DND-41 (cell line): ENCODE measurements at regions not wholly inside any gene's neighbourhood (a gene's known extent, or its start where the extent isn't known, plus 50 kb on each side); places are given as distances from the start of the nearest gene placed in this dataset.

Experiments
- CTCF ChIP-seq: IDR thresholded peaks from 2 replicates; pipeline ENCODE4 v1.5.1; 2012; ENCODE audit warnings: borderline replicate concordance, low read length, moderate library complexity, mild to moderate bottlenecking; ENCODE audit not compliant: poor library complexity, severe bottlenecking; ENCODE audit errors: extremely low read depth
- EZH2 ChIP-seq: IDR thresholded peaks from 3 replicates; pipeline ENCODE4 v1.6.1; 2012; ENCODE audit warnings: borderline replicate concordance, low read depth, mild to moderate bottlenecking, moderate library complexity, low read length, inconsistent platforms; ENCODE audit not compliant: severe bottlenecking

- no peak for TF ChIP-seq CTCF
- no peak for TF ChIP-seq EZH2
Observed at GRCh38 chrX:1041091-1041490, 171.4 kb downstream of the CRLF2 start.
